Spleen (tissue), 11 donors: ENCODE measurements at regions not wholly inside any gene's neighbourhood (a gene's known extent, or its start where the extent isn't known, plus 50 kb on each side); places are given as distances from the start of the nearest gene placed in this dataset.

Source experiments
- DNase-seq: peaks from one replicate; pipeline ENCODE4 v3.0.0-alpha.2; 2020
- H3K27ac ChIP-seq, 8 donors: fragments of 200-600 bp; sonication (generic) in 7 of 8; 1 replicate in 4 of 8; 2 replicates in 4 of 8; pipeline versions ENCODE4 v1.5.0 to v1.8.0; 2016 to 2021; ENCODE audit warnings: inconsistent platforms in 4 of 8, mild to moderate bottlenecking in 4 of 8, moderate library complexity in 1 of 8
- H3K27me3 ChIP-seq, 7 donors: fragments of 200-600 bp; sonication (generic) in 6 of 7; replicated peaks in 1 of 7; 1 replicate in 4 of 7; 2 replicates in 3 of 7; pipeline versions ENCODE4 v1.5.0 to v1.8.0; 2016 to 2021; ENCODE audit warnings: inconsistent platforms in 3 of 7, mild to moderate bottlenecking in 1 of 7
- H3K36me3 ChIP-seq, 6 donors: fragments of 200-600 bp; sonication (generic) in 5 of 6; 1 replicate in 4 of 6; 2 replicates in 2 of 6; pipeline versions ENCODE4 v1.5.0 to v1.8.0; 2016 to 2021; ENCODE audit warnings: inconsistent platforms in 2 of 6
- H3K4me1 ChIP-seq, 6 donors: fragments of 200-600 bp; sonication (generic) in 5 of 6; 1 replicate in 3 of 6; 2 replicates in 3 of 6; pipeline versions ENCODE4 v1.5.0 to v1.8.0; 2016 to 2021; ENCODE audit warnings: inconsistent platforms in 3 of 6
- H3K4me3 ChIP-seq, 8 donors: fragments of 200-600 bp; sonication (generic) in 7 of 8; 1 replicate in 4 of 8; 2 replicates in 4 of 8; pipeline versions ENCODE4 v1.5.0 to v1.8.0; 2016 to 2021; ENCODE audit warnings: inconsistent platforms in 4 of 8, mild to moderate bottlenecking in 4 of 8, moderate library complexity in 2 of 8
- H3K9me3 ChIP-seq, 8 donors: fragments of 200-600 bp; sonication (generic) in 7 of 8; 1 replicate in 4 of 8; 2 replicates in 4 of 8; pipeline versions ENCODE4 v1.5.0 to v1.8.0; 2016 to 2021; ENCODE audit warnings: inconsistent platforms in 4 of 8
- POLR2A ChIP-seq, 3 donors: fragments of 450-650 bp; IDR thresholded peaks; one replicate each; pipeline ENCODE4 v1.5.1; 2017; ENCODE audit warnings: antibody characterized with exemption in 3 of 3, mild to moderate bottlenecking in 1 of 3
- POLR2AphosphoS5 ChIP-seq, 3 donors: sonication (generic); formaldehyde crosslinking; IDR thresholded peaks; one replicate each; pipeline ENCODE4 v1.5.1; 2017; ENCODE audit warnings: antibody characterized with exemption in 3 of 3
- WGBS, 5 donors: extraction: QIAGEN DNeasy Blood & Tissue Kit in 3 of 5; methylation state at CpG; one replicate each; pipeline versions ENCODE4 v1.1.5 to v1.1.7; 2013 to 2018; 5-methylcytosine and 5-hydroxymethylcytosine counted together
- intact Hi-C: fragments of 100-400 bp; cut with DNase I; formaldehyde crosslinking; loops from one replicate; pipeline ENCODE4 v1.15.0; 2023; ENCODE audit warnings: low total_unique reads
- TF ChIP-seq, protein P1 (sequence below), 11 experiments: fragments of 200-600 bp in 7 of 11; fragments of 450-650 bp in 4 of 11; sonication (generic) in 4 of 11; IDR thresholded peaks in 8 of 11; conservative IDR thresholded peaks in 3 of 11; 1 replicate in 7 of 11; 2 replicates in 4 of 11; pipeline versions ENCODE4 v1.4.0 to v1.8.0; 2016 to 2021; ENCODE audit warnings: antibody characterized with exemption in 11 of 11, inconsistent platforms in 4 of 11, mild to moderate bottlenecking in 1 of 11
- donor health status: healthy with polysubstance abuse.
- donor health status: DM: no; HTN: no; CAD: no; lungs with moderate emphysema.
- donor health status: DM: no; HTN: no; CAD: no.
- donor health status: Bipolar disorder and iron deficiency.
- donor health status: healthy.
- donor health status: DM: no; HTN: no; CAD: no.
- donor health status: DM: yes; HTN: yes; CAD: no.

- TF ChIP-seq, protein P1, sequence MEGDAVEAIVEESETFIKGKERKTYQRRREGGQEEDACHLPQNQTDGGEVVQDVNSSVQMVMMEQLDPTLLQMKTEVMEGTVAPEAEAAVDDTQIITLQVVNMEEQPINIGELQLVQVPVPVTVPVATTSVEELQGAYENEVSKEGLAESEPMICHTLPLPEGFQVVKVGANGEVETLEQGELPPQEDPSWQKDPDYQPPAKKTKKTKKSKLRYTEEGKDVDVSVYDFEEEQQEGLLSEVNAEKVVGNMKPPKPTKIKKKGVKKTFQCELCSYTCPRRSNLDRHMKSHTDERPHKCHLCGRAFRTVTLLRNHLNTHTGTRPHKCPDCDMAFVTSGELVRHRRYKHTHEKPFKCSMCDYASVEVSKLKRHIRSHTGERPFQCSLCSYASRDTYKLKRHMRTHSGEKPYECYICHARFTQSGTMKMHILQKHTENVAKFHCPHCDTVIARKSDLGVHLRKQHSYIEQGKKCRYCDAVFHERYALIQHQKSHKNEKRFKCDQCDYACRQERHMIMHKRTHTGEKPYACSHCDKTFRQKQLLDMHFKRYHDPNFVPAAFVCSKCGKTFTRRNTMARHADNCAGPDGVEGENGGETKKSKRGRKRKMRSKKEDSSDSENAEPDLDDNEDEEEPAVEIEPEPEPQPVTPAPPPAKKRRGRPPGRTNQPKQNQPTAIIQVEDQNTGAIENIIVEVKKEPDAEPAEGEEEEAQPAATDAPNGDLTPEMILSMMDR (IDR thresholded peaks at IDR 0.05 in 8 of 11, conservative IDR thresholded peaks at IDR 0.05 in 3 of 11): no peak
- no peak for TF ChIP-seq POLR2A (IDR thresholded peaks at IDR 0.05)
- TF ChIP-seq POLR2AphosphoS5 (IDR thresholded peaks at IDR 0.05): no peak
- intact Hi-C loops: no loop called here
- 49 to 82% (median 54%) methylated on average over 4 of the region's 4 CpGs for WGBS, 5 donors
Observed at GRCh38 chr2:17056236-17056635, 390.6 kb upstream of the CYRIA start.

DNA sequence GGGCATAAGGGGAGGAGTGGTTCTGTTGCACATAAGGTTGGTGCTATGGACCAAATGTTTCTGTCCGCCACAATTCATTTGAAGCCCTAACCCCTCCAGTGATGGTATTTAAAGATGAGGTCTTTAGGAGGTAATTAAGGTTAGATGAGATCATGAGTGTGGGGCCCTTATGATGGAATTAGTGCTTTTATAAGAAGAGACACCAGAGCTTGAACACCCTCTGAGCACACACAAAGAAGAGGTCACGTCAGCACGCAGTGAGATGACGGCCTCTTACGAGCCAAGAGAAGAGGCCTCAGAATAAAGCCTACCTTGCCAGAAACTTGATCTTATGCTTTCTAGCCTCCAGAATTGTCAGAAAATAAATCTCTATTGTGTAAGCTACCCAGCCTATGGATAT, 386.4 kb upstream of the CYRIA start:
- TF ChIP-seq POLR2AphosphoS5 (IDR thresholded peaks at IDR 0.05) (no peak), POLR2A (IDR thresholded peaks at IDR 0.05) (no peak)
- TF ChIP-seq, protein P1 (IDR thresholded peaks at IDR 0.05 in 8 of 11, conservative IDR thresholded peaks at IDR 0.05 in 3 of 11): no peak
- Histone ChIP-seq H3K4me1 (no peaks in the 10 kb centered on the region), H3K4me3 (no peak overlapping the region), H3K36me3 (no peaks in the 10 kb centered on the region), H3K9me3 (no peaks in the 10 kb centered on the region), H3K27ac (no peak overlapping the region), H3K27me3 (no peaks in the 10 kb centered on the region)
- intact Hi-C loops: no loop called here
- 92 to 98% (median 97%) methylated on average over 5 of the region's 5 CpGs for WGBS, 5 donors
- DNase-seq: no peak

More at GRCh38 chr2:17056236-17056635, 390.6 kb upstream of the CYRIA start:
- Histone ChIP-seq H3K27me3 (no peaks in the 10 kb centered on the region), H3K9me3 (no peaks in the 10 kb centered on the region), H3K36me3 (no peaks in the 10 kb centered on the region), H3K4me3 (no peak overlapping the region), H3K27ac (no peak overlapping the region), H3K4me1 (no peaks in the 10 kb centered on the region)
- no peak for DNase-seq

- Histone ChIP-seq H3K27me3 (no peaks in the 10 kb centered on the region), H3K4me1 (no peaks in the 10 kb centered on the region), H3K36me3 (no peaks in the 10 kb centered on the region), H3K27ac (no peak overlapping the region), H3K9me3 (no peaks in the 10 kb centered on the region), H3K4me3 (no peak overlapping the region)
- TF ChIP-seq POLR2A (IDR thresholded peaks at IDR 0.05): no peak
- TF ChIP-seq, protein P1 (IDR thresholded peaks at IDR 0.05 in 8 of 11, conservative IDR thresholded peaks at IDR 0.05 in 3 of 11): no peak
- TF ChIP-seq POLR2AphosphoS5 (IDR thresholded peaks at IDR 0.05): no peak
- intact Hi-C loops: no loop called here
- DNase-seq: no peak
Observed at GRCh38 chr2:17051538-17051937, 385.9 kb upstream of the CYRIA start.

GRCh38 chr2:17043173-17043572, 377.5 kb upstream of the CYRIA start:
- Histone ChIP-seq H3K9me3 (peaks cover 0 to 8% (median 0%) of the 10 kb centered on the region in 8 donors), H3K36me3 (no peaks in the 10 kb centered on the region), H3K27ac (no peak overlapping the region), H3K4me1 (no peaks in the 10 kb centered on the region), H3K4me3 (no peak overlapping the region), H3K27me3 (no peaks in the 10 kb centered on the region)
- WGBS, 5 donors: 58 to 90% (median 84%) methylated on average over 1 of the region's 1 CpG
- intact Hi-C loops: no loop called here
- no peak for DNase-seq
- TF ChIP-seq POLR2A (IDR thresholded peaks at IDR 0.05): no peak
- TF ChIP-seq POLR2AphosphoS5 (IDR thresholded peaks at IDR 0.05): no peak
- TF ChIP-seq, protein P1 (IDR thresholded peaks at IDR 0.05 in 8 of 11, conservative IDR thresholded peaks at IDR 0.05 in 3 of 11): no peak
